ENCODE measurements at regions not wholly inside any gene's neighbourhood (a gene's known extent, or its start where the extent isn't known, plus 50 kb on each side); places are given as distances from the start of the nearest gene placed in this dataset.

DNA sequence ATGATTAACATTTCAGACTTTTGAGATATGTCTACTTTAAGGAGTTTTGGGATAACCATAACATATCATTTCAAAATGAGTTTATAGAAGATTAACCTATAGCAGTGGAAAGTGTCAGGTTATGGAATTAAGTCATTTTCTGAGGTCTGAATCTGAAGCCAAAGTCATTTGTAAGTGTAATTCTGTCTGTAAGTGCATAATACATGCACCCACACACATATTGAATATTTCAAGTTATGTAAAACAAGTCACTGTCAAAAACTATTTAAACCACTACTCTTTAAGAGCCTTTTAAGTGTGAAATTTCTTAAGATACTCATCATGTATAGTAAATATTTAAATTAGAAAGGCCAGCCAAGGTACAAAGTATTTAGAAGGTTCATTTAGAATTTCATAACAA is 115.8 kb upstream of the HMGCLL1 start:
- TF ChIP-seq, protein P1, sequence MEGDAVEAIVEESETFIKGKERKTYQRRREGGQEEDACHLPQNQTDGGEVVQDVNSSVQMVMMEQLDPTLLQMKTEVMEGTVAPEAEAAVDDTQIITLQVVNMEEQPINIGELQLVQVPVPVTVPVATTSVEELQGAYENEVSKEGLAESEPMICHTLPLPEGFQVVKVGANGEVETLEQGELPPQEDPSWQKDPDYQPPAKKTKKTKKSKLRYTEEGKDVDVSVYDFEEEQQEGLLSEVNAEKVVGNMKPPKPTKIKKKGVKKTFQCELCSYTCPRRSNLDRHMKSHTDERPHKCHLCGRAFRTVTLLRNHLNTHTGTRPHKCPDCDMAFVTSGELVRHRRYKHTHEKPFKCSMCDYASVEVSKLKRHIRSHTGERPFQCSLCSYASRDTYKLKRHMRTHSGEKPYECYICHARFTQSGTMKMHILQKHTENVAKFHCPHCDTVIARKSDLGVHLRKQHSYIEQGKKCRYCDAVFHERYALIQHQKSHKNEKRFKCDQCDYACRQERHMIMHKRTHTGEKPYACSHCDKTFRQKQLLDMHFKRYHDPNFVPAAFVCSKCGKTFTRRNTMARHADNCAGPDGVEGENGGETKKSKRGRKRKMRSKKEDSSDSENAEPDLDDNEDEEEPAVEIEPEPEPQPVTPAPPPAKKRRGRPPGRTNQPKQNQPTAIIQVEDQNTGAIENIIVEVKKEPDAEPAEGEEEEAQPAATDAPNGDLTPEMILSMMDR (IDR thresholded peaks at IDR 0.05) = no peak
- TF ChIP-seq POLR2A (IDR thresholded peaks at IDR 0.05) = no peak
